ENCODE measurements at regions not wholly inside any gene's neighbourhood (a gene's known extent, or its start where the extent isn't known, plus 50 kb on each side); places are given as distances from the start of the nearest gene placed in this dataset.

GRCh38 chr5:58348996-58349728 lies 110.7 kb downstream of the PLK2 start:
- H3K4me2 ChIP-seq (ENCODE audit: low read length) = no peak overlapping the region
- no peaks in the 10 kb centered on the region for H3K27me3 ChIP-seq (ENCODE audit: insufficient read depth, low read length)
- no peaks in the 10 kb centered on the region for H3K36me3 Mint-ChIP-seq (ENCODE audit: low read depth, unreplicated experiment)
- no peaks in the 10 kb centered on the region for H3K36me3 ChIP-seq (ENCODE audit: insufficient read depth, low read length)
- H3K4me1 ChIP-seq (ENCODE audit: insufficient read depth, low read length) = no peaks in the 10 kb centered on the region
- H3K9me3 Mint-ChIP-seq (ENCODE audit: unreplicated experiment) = no peaks in the 10 kb centered on the region
- no peaks in the 10 kb centered on the region for H3K79me2 ChIP-seq (ENCODE audit: insufficient read depth, low read length)
- DNase-seq (ENCODE audit: low read depth) = no peak
- FAIRE-seq = no peak
- no peaks in the 10 kb centered on the region for H3K9me3 ChIP-seq (ENCODE audit: insufficient read depth, low read depth, low read length)
- no peak overlapping the region for H3K9ac ChIP-seq (ENCODE audit: low read length)
- H3K27me3 Mint-ChIP-seq (ENCODE audit: low read depth, unreplicated experiment) = no peaks in the 10 kb centered on the region
- H3K4me3 ChIP-seq (ENCODE audit: insufficient read depth, low read depth, low read length) = no peak overlapping the region
- no peaks in the 10 kb centered on the region for H4K20me1 ChIP-seq (ENCODE audit: insufficient read depth, low read length)
- H2AFZ ChIP-seq (ENCODE audit: low read depth, low read length) = no peak overlapping the region
- H3K4me3 Mint-ChIP-seq (ENCODE audit: unreplicated experiment) = no peak overlapping the region
- H3K27ac Mint-ChIP-seq (ENCODE audit: unreplicated experiment) = no peak overlapping the region
- TF ChIP-seq CTCF (IDR thresholded peaks at IDR 0.05; ENCODE audit: insufficient read depth, low read depth, low read length) (no peak), EZH2 (IDR thresholded peaks at IDR 0.05; ENCODE audit: insufficient read depth, low read length) (no peak)
- peaks cover 2% of the 10 kb centered on the region for H3K4me1 Mint-ChIP-seq (ENCODE audit: low read depth, unreplicated experiment)
- H3K27ac ChIP-seq (ENCODE audit: low read depth, low read length) = no peak overlapping the region

GRCh38 chr5:58346041-58346440 lies 113.8 kb downstream of the PLK2 start:
- FAIRE-seq = no peak

More at GRCh38 chr5:58346041-58346440, 113.8 kb downstream of the PLK2 start:
- Mint-ChIP-seq H3K27ac (ENCODE audit: unreplicated experiment) (no peak overlapping the region), H3K9me3 (ENCODE audit: unreplicated experiment) (no peaks in the 10 kb centered on the region), H3K4me1 (ENCODE audit: low read depth, unreplicated experiment) (peaks cover 2% of the 10 kb centered on the region), H3K4me3 (ENCODE audit: unreplicated experiment) (no peak overlapping the region), H3K36me3 (ENCODE audit: low read depth, unreplicated experiment) (no peaks in the 10 kb centered on the region), H3K27me3 (ENCODE audit: low read depth, unreplicated experiment) (no peaks in the 10 kb centered on the region)
- Histone ChIP-seq H3K79me2 (ENCODE audit: insufficient read depth, low read length) (no peaks in the 10 kb centered on the region), H3K4me3 (ENCODE audit: insufficient read depth, low read depth, low read length) (no peak overlapping the region), H3K27ac (ENCODE audit: low read depth, low read length) (no peak overlapping the region), H4K20me1 (ENCODE audit: insufficient read depth, low read length) (no peaks in the 10 kb centered on the region), H3K4me2 (ENCODE audit: low read length) (no peak overlapping the region), H3K9me3 (ENCODE audit: insufficient read depth, low read depth, low read length) (no peaks in the 10 kb centered on the region), H3K36me3 (ENCODE audit: insufficient read depth, low read length) (no peaks in the 10 kb centered on the region), H2AFZ (ENCODE audit: low read depth, low read length) (no peak overlapping the region), H3K4me1 (ENCODE audit: insufficient read depth, low read length) (no peaks in the 10 kb centered on the region), H3K9ac (ENCODE audit: low read length) (no peak overlapping the region), H3K27me3 (ENCODE audit: insufficient read depth, low read length) (no peaks in the 10 kb centered on the region)
- TF ChIP-seq CTCF (IDR thresholded peaks at IDR 0.05; ENCODE audit: insufficient read depth, low read depth, low read length) (no peak), EZH2 (IDR thresholded peaks at IDR 0.05; ENCODE audit: insufficient read depth, low read length) (no peak)
- DNase-seq (ENCODE audit: low read depth) = no peak
